OCI-LY1 (cell line): ENCODE measurements at regions not wholly inside any gene's neighbourhood (a gene's known extent, or its start where the extent isn't known, plus 50 kb on each side); places are given as distances from the start of the nearest gene placed in this dataset.
"Not testable (repeated sequence)": the region's sequence is repeated elsewhere in the genome, so short reads cannot be mapped to it uniquely, and the experiment has no call there.

Source experiments
- H2AFZ ChIP-seq: fragments of 200-600 bp; sonication (generic), shearing (Covaris generic); 2 replicates; pipeline ENCODE4 v1.6.0; 2014; ENCODE audit warnings: antibody characterized with exemption, mild to moderate bottlenecking, low read length
- H3F3A ChIP-seq: fragments of 200-600 bp; sonication (generic), shearing (Covaris generic); 2 replicates; pipeline ENCODE4 v1.6.0; 2014; ENCODE audit warnings: mild to moderate bottlenecking, antibody characterized with exemption, low read length, moderate library complexity; ENCODE audit not compliant: insufficient read depth
- H3K27ac ChIP-seq: fragments of 200-600 bp; sonication (generic); 2 replicates; pipeline ENCODE4 v1.5.1; 2014; ENCODE audit warnings: low read length, mixed run types, mild to moderate bottlenecking, low read depth; ENCODE audit not compliant: poor library complexity, severe bottlenecking
- H3K27me3 ChIP-seq: fragments of 200-600 bp; sonication (generic); 2 replicates; pipeline ENCODE4 v1.6.0; 2014; ENCODE audit warnings: antibody characterized with exemption, mild to moderate bottlenecking, low read length, moderate library complexity; ENCODE audit not compliant: insufficient read depth
- H3K36me3 ChIP-seq: fragments of 200-600 bp; sonication (generic); 2 replicates; pipeline ENCODE4 v1.6.1; 2014; ENCODE audit warnings: mild to moderate bottlenecking, antibody characterized with exemption, low read length, moderate library complexity, mixed read lengths; ENCODE audit not compliant: insufficient read depth
- H3K4me1 ChIP-seq: fragments of 200-600 bp; sonication (generic); 2 replicates; pipeline ENCODE4 v1.5.1; 2014; ENCODE audit warnings: mild to moderate bottlenecking, low read length, moderate library complexity; ENCODE audit not compliant: insufficient read depth, severe bottlenecking
- H3K4me2 ChIP-seq: fragments of 200-600 bp; sonication (generic), shearing (Covaris generic); 2 replicates; pipeline ENCODE4 v1.6.1; 2014; ENCODE audit warnings: low read length
- H3K4me3 ChIP-seq: fragments of 200-600 bp; sonication (generic); 2 replicates; pipeline ENCODE4 v1.5.1; 2014; ENCODE audit warnings: low read length, low read depth, mild to moderate bottlenecking, mixed read lengths; ENCODE audit not compliant: poor library complexity, severe bottlenecking
- H3K79me2 ChIP-seq: fragments of 200-600 bp; shearing (Covaris generic); 2 replicates; pipeline ENCODE4 v1.6.1; 2016; ENCODE audit warnings: mixed run types, low read length, mixed read lengths; ENCODE audit not compliant: insufficient read depth
- H3K9ac ChIP-seq: fragments of 200-600 bp; sonication (generic), shearing (Covaris generic); 2 replicates; pipeline ENCODE4 v1.6.1; 2014; ENCODE audit warnings: mild to moderate bottlenecking, low read length, mixed read lengths
- H3K9me2 ChIP-seq: fragments of 200-600 bp; sonication (generic), shearing (Covaris generic); 2 replicates; pipeline ENCODE4 v1.6.1; 2014; ENCODE audit warnings: low read depth, mild to moderate bottlenecking, low read length, mixed read lengths
- H3K9me3 ChIP-seq: fragments of 200-600 bp; shearing (Covaris generic); 2 replicates; pipeline ENCODE4 v1.6.1; 2014; ENCODE audit warnings: low read length, mixed read lengths
- H4K20me1 ChIP-seq: fragments of 200-600 bp; sonication (generic), shearing (Covaris generic); 2 replicates; pipeline ENCODE4 v1.6.0; 2016; ENCODE audit warnings: mild to moderate bottlenecking, low read length; ENCODE audit not compliant: insufficient read depth
- CTCF ChIP-seq: fragments of 200-600 bp; sonication (generic), shearing (Covaris generic); IDR thresholded peaks from 2 replicates; pipeline ENCODE4 v1.5.1; 2017; ENCODE audit warnings: mild to moderate bottlenecking, antibody characterized with exemption, low read length, moderate library complexity, mixed read lengths
- EZH2 ChIP-seq: fragments of 200-600 bp; sonication (generic), shearing (Covaris generic); IDR thresholded peaks from 2 replicates; pipeline ENCODE4 v1.8.0; 2017; ENCODE audit warnings: borderline replicate concordance, mixed run types, mild to moderate bottlenecking, antibody characterized with exemption, low read length, moderate library complexity, mixed read lengths

GRCh38 chr18:1149709-1150108 lies 245.0 kb downstream of the ADCYAP1 start:
- Histone ChIP-seq H3K36me3 (no peaks in the 10 kb centered on the region), H3K9me3 (no peaks in the 10 kb centered on the region), H3K79me2 (no peaks in the 10 kb centered on the region), H3K9me2 (no peaks in the 10 kb centered on the region), H3K4me3 (no peak overlapping the region), H3F3A (no peaks in the 10 kb centered on the region), H2AFZ (no peak overlapping the region), H3K27ac (no peak overlapping the region), H3K4me1 (no peaks in the 10 kb centered on the region), H3K4me2 (no peak overlapping the region), H4K20me1 (no peaks in the 10 kb centered on the region), H3K27me3 (no peaks in the 10 kb centered on the region), H3K9ac (no peak overlapping the region)
- TF ChIP-seq EZH2: no peak
- no peak for TF ChIP-seq CTCF

- Histone ChIP-seq H3K4me2 (no peak overlapping the region), H4K20me1 (no peaks in the 10 kb centered on the region), H3F3A (no peaks in the 10 kb centered on the region), H3K4me1 (no peaks in the 10 kb centered on the region), H3K27me3 (no peaks in the 10 kb centered on the region), H2AFZ (no peak overlapping the region), H3K9me3 (no peaks in the 10 kb centered on the region), H3K9ac (no peak overlapping the region), H3K79me2 (no peaks in the 10 kb centered on the region), H3K4me3 (no peak overlapping the region), H3K9me2 (no peaks in the 10 kb centered on the region), H3K27ac (no peak overlapping the region), H3K36me3 (no peaks in the 10 kb centered on the region)
- no peak for TF ChIP-seq CTCF
- no peak for TF ChIP-seq EZH2
Measured at GRCh38 chr18:1150344-1150743, 245.7 kb downstream of the ADCYAP1 start.

- not testable (repeated sequence) for H3K27ac ChIP-seq, H3K4me1 ChIP-seq, H3K27me3 ChIP-seq, H3K79me2 ChIP-seq, H3K4me3 ChIP-seq, H3K36me3 ChIP-seq, H3K4me2 ChIP-seq, H3K9me3 ChIP-seq, H4K20me1 ChIP-seq, H3K9me2 ChIP-seq, H2AFZ ChIP-seq, H3F3A ChIP-seq, H3K9ac ChIP-seq
Measured at GRCh38 chr18:1152958-1153357, 248.3 kb downstream of the ADCYAP1 start.

GRCh38 chr18:1173593-1173992 lies 268.9 kb downstream of the ADCYAP1 start:
- Histone ChIP-seq H3F3A (no peaks in the 10 kb centered on the region), H3K27me3 (no peaks in the 10 kb centered on the region), H3K79me2 (no peaks in the 10 kb centered on the region), H3K36me3 (no peaks in the 10 kb centered on the region), H2AFZ (no peak overlapping the region), H3K4me2 (no peak overlapping the region), H3K9me2 (no peaks in the 10 kb centered on the region), H3K9ac (no peak overlapping the region), H3K27ac (no peak overlapping the region), H3K4me1 (no peaks in the 10 kb centered on the region), H3K4me3 (no peak overlapping the region), H3K9me3 (no peaks in the 10 kb centered on the region), H4K20me1 (no peaks in the 10 kb centered on the region)
- no peak for TF ChIP-seq CTCF
- TF ChIP-seq EZH2: no peak
